ENCODE measurements at regions not wholly inside any gene's neighbourhood (a gene's known extent, or its start where the extent isn't known, plus 50 kb on each side); places are given as distances from the start of the nearest gene placed in this dataset.

- no peak for DNase-seq (ENCODE audit: low read depth)
- TF ChIP-seq CTCF (conservative IDR thresholded peaks at IDR 0.05; ENCODE audit: low read depth, low read length): no peak
Observed at GRCh38 chr7:69398986-69399385, 199.3 kb upstream of the AUTS2 start.

GRCh38 chr7:69399401-69399800 lies 198.9 kb upstream of the AUTS2 start:
- TF ChIP-seq CTCF (conservative IDR thresholded peaks at IDR 0.05; ENCODE audit: low read depth, low read length): no peak
- DNase-seq (ENCODE audit: low read depth): no peak
- H3K4me3 ChIP-seq (ENCODE audit: low read depth, low read length): no peak overlapping the region

More at GRCh38 chr7:69398986-69399385, 199.3 kb upstream of the AUTS2 start:
- H3K4me3 ChIP-seq (ENCODE audit: low read depth, low read length): no peak overlapping the region

- no peak for TF ChIP-seq CTCF (conservative IDR thresholded peaks at IDR 0.05; ENCODE audit: low read depth, low read length)
- DNase-seq (ENCODE audit: low read depth): no peak
Observed at GRCh38 chr7:69402696-69403095, 195.6 kb upstream of the AUTS2 start.

GRCh38 chr7:69403169-69403568 lies 195.1 kb upstream of the AUTS2 start:
- TF ChIP-seq CTCF (conservative IDR thresholded peaks at IDR 0.05; ENCODE audit: low read depth, low read length): no peak
- no peak overlapping the region for H3K4me3 ChIP-seq (ENCODE audit: low read depth, low read length)
- no peak for DNase-seq (ENCODE audit: low read depth)

More at GRCh38 chr7:69402696-69403095, 195.6 kb upstream of the AUTS2 start:
- H3K4me3 ChIP-seq (ENCODE audit: low read depth, low read length): no peak overlapping the region

GRCh38 chr7:69411018-69411417 lies 187.3 kb upstream of the AUTS2 start:
- H3K4me3 ChIP-seq (ENCODE audit: low read depth, low read length): no peak overlapping the region
- DNase-seq (ENCODE audit: low read depth): no peak
- no peak for TF ChIP-seq CTCF (conservative IDR thresholded peaks at IDR 0.05; ENCODE audit: low read depth, low read length)

- DNase-seq (ENCODE audit: low read depth): no peak
- no peak overlapping the region for H3K4me3 ChIP-seq (ENCODE audit: low read depth, low read length)
- TF ChIP-seq CTCF (conservative IDR thresholded peaks at IDR 0.05; ENCODE audit: low read depth, low read length): no peak
Observed at GRCh38 chr7:69411466-69411865, 186.8 kb upstream of the AUTS2 start.

- no peak for DNase-seq (ENCODE audit: low read depth)
- TF ChIP-seq CTCF (conservative IDR thresholded peaks at IDR 0.05; ENCODE audit: low read depth, low read length): no peak
- no peak overlapping the region for H3K4me3 ChIP-seq (ENCODE audit: low read depth, low read length)
Observed at GRCh38 chr7:69412331-69413146, 185.7 kb upstream of the AUTS2 start.

All from epithelial cell of proximal tubule (primary cell).